AG04449 (cell line): ENCODE measurements at regions not wholly inside any gene's neighbourhood (a gene's known extent, or its start where the extent isn't known, plus 50 kb on each side); places are given as distances from the start of the nearest gene placed in this dataset.

ENCODE experiments used
- CTCF ChIA-PET: fragments of 350-600 bp; formaldehyde crosslinking; extraction: SDS; loops from one replicate; lab custom pipeline; 2021; ENCODE audit warnings: antibody characterized with exemption; lab: Yijun Ruan, JAX
- POLR2A ChIA-PET: fragments of 400-600, 350-600 bp; formaldehyde crosslinking; extraction: SDS; loops from one replicate; lab custom pipeline; 2020; ENCODE audit warnings: antibody characterized with exemption, inconsistent platforms; lab: Yijun Ruan, JAX
- DNase-seq: peaks from one replicate; pipeline ENCODE4 v3.0.0-alpha.2; 2010; ENCODE audit warnings: low read depth, low spot score
- H3K4me3 ChIP-seq: 2 replicates; pipeline ENCODE4 v1.5.1; 2011; ENCODE audit warnings: low read depth, mild to moderate bottlenecking, control low read depth, low read length
- CTCF ChIP-seq: IDR thresholded peaks from one replicate; pipeline ENCODE4 v1.5.1; 2011; ENCODE audit warnings: mild to moderate bottlenecking, moderate library complexity, low read length, control low read depth, inconsistent platforms; ENCODE audit not compliant: insufficient read depth; ENCODE audit errors: missing control alignments

- H3K4me3 ChIP-seq = no peak overlapping the region
- ChIA-PET POLR2A (no interaction called here), CTCF (interaction anchor here (1.1 kb wide), 1 partner anchor 11 kb away, joined by 3 read pairs; no protein-coding TSS in a partner anchor)
- TF ChIP-seq CTCF = no peak
- DNase-seq = no peak
Measured at GRCh38 chr17:13957636-13958035, 111.7 kb upstream of the COX10 start.

GRCh38 chr17:13958773-13959172 lies 110.5 kb upstream of the COX10 start:
- H3K4me3 ChIP-seq = no peak overlapping the region
- ChIA-PET POLR2A (no interaction called here), CTCF (no interaction called here)
- no peak for DNase-seq
- no peak for TF ChIP-seq CTCF

- ChIA-PET POLR2A (no interaction called here), CTCF (no interaction called here)
- no peak for TF ChIP-seq CTCF
- no peak overlapping the region for H3K4me3 ChIP-seq
- no peak for DNase-seq
Measured at GRCh38 chr17:13961265-13961664, 108.0 kb upstream of the COX10 start.

- CTCF ChIA-PET = no interaction called here
- no peak overlapping the region for H3K4me3 ChIP-seq
- POLR2A ChIA-PET = no interaction called here
- DNase-seq = no peak
- TF ChIP-seq CTCF = no peak
Measured at GRCh38 chr17:13962716-13963240, 106.5 kb upstream of the COX10 start.

- ChIA-PET POLR2A (no interaction called here), CTCF (no interaction called here)
- TF ChIP-seq CTCF = no peak
- DNase-seq = no peak
- H3K4me3 ChIP-seq = no peak overlapping the region
Measured at GRCh38 chr17:13967416-13967815, 101.9 kb upstream of the COX10 start.

GRCh38 chr17:13970531-13970930 lies 98.8 kb upstream of the COX10 start:
- ChIA-PET POLR2A (no interaction called here), CTCF (no interaction called here)
- no peak for TF ChIP-seq CTCF
- DNase-seq = no peak
- no peak overlapping the region for H3K4me3 ChIP-seq
